ENCODE measurements at regions not wholly inside any gene's neighbourhood (a gene's known extent, or its start where the extent isn't known, plus 50 kb on each side); places are given as distances from the start of the nearest gene placed in this dataset.

DNA sequence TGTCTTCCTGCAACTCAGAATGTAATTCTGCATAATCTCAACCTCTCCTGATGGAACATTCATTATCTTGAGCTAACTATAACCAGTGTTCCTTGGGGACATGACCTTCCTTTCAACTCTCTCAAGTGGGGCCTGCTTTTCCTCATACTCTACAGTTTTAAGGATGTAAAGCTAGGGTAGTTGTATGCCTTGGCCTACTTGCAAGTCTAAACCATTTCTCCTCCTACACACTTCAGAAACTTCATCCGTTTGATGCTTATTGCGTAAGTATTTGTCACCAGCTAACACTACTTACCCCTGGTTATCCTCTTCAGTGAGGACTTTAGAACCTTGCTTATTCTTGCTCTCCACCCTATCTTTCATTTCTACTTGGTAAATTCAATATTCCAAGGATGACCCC lies 548.9 kb downstream of the HINT1 start:
- TF ChIP-seq CTCF (conservative IDR thresholded peaks at IDR 0.05) (no peak), EZH2 (IDR thresholded peaks at IDR 0.05; ENCODE audit: low read depth) (no peak)
